ENCODE measurements at regions not wholly inside any gene's neighbourhood (a gene's known extent, or its start where the extent isn't known, plus 50 kb on each side); places are given as distances from the start of the nearest gene placed in this dataset.

GRCh38 chr21:27219068-27219467 is 252.2 kb upstream of the ADAMTS5 start (continued):
- TF ChIP-seq MGA (IDR thresholded peaks at IDR 0.05): no peak
- no peak for TF ChIP-seq HDAC6 (IDR thresholded peaks at IDR 0.05; ENCODE audit: low read depth, low read length)
- TF ChIP-seq ZNF609 (CRISPR knock-in tag; IDR thresholded peaks at IDR 0.05; ENCODE audit: borderline replicate concordance): no peak
- TF ChIP-seq SAFB2 (IDR thresholded peaks at IDR 0.05; ENCODE audit: borderline replicate concordance, low read depth, low read length, severe bottlenecking): no peak
- TF ChIP-seq THRB (CRISPR knock-in tag; conservative IDR thresholded peaks at IDR 0.05): no peak
- no peak for TF ChIP-seq FOXK2 (conservative IDR thresholded peaks at IDR 0.05 in 1 of 2, IDR thresholded peaks at IDR 0.05 in 1 of 2; ENCODE audit: low read depth in 2 of 2)
- no peak for TF ChIP-seq ZNF431 (CRISPR knock-in tag; IDR thresholded peaks at IDR 0.05)
- no peak for TF ChIP-seq DDX20 (tag; IDR thresholded peaks at IDR 0.05; ENCODE audit: low read depth)
- TF ChIP-seq TFAP4 (CRISPR knock-in tag; IDR thresholded peaks at IDR 0.05; ENCODE audit: borderline replicate concordance): no peak
